ENCODE measurements at regions not wholly inside any gene's neighbourhood (a gene's known extent, or its start where the extent isn't known, plus 50 kb on each side); places are given as distances from the start of the nearest gene placed in this dataset.
"Not testable (repeated sequence)": the region's sequence is repeated elsewhere in the genome, so short reads cannot be mapped to it uniquely, and the experiment has no call there.

DNA sequence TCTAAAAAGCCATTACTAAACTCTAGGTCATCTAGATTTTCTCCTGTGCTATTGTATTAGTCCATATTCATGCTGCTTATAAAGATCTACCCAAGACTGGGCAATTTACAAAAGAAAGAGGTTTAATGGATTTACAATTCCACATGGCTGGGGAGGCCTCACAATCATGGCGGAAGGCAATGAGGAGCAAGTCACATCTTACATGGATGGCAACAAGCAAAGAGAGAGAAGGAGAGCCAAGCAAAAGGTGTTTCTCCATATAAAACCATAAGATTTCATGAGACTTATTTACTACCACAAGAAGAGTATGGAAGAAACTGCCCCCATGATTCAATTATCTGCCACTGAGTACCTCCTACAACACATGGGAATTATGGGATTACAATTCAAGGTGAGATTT is 69.6 kb upstream of the CCDC6 start:
- H3K4me3 ChIP-seq, result not testable (repeated sequence)

DNA sequence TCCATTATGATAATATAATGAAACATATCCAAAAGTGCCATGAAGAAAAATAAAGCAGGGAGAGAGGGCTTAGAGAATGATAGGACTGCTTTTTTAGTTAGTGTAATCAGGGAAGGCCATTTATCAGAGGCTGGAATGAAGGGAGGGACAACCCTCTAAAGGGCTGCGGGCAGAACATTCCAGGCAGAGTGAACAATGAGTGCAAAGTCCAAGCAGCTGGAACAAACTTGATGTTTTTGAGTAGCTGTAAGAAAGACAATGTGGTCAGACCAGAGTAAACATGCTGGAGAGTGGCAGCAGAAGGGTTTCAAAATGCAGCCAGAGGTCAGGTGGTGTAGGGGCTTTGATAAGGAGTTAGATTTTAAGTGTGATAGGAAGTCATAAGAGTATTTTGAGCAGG is 65.6 kb upstream of the CCDC6 start:
- H3K36me3 ChIP-seq (ENCODE audit: insufficient read depth in 1 of 2, low read depth in 1 of 2), result no peaks in the 10 kb centered on the region
- intact Hi-C loops (cut with DNase I), result no loop called here
- H3K4me1 ChIP-seq, result no peaks in the 10 kb centered on the region
- peaks cover 6% of the 10 kb centered on the region for H3K9me3 ChIP-seq
- H3K4me3 ChIP-seq, result no peak overlapping the region
- no peak for ATAC-seq
- H3K27ac ChIP-seq, result no peak overlapping the region
- TF ChIP-seq, protein P1, sequence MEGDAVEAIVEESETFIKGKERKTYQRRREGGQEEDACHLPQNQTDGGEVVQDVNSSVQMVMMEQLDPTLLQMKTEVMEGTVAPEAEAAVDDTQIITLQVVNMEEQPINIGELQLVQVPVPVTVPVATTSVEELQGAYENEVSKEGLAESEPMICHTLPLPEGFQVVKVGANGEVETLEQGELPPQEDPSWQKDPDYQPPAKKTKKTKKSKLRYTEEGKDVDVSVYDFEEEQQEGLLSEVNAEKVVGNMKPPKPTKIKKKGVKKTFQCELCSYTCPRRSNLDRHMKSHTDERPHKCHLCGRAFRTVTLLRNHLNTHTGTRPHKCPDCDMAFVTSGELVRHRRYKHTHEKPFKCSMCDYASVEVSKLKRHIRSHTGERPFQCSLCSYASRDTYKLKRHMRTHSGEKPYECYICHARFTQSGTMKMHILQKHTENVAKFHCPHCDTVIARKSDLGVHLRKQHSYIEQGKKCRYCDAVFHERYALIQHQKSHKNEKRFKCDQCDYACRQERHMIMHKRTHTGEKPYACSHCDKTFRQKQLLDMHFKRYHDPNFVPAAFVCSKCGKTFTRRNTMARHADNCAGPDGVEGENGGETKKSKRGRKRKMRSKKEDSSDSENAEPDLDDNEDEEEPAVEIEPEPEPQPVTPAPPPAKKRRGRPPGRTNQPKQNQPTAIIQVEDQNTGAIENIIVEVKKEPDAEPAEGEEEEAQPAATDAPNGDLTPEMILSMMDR (IDR thresholded peaks at IDR 0.05), result no peak
- DNase-seq, result no peak
- WGBS, 3 donors, result 21 to 30% (median 22%) methylated on average over 1 of the region's 1 CpG
- no peaks in the 10 kb centered on the region for H3K27me3 ChIP-seq (ENCODE audit: insufficient read depth in 3 of 3, low read length in 2 of 3)

More for the DNA sequence above, 69.6 kb upstream of the CCDC6 start:
- DNase-seq; H3K27ac ChIP-seq; H3K36me3 ChIP-seq (ENCODE audit: insufficient read depth in 1 of 2, low read depth in 1 of 2); H3K4me1 ChIP-seq; intact Hi-C loops (cut with DNase I); ATAC-seq; H3K27me3 ChIP-seq (ENCODE audit: insufficient read depth in 3 of 3, low read length in 2 of 3): not testable (repeated sequence)
- H3K9me3 ChIP-seq, result peaks cover 22% of the 10 kb centered on the region
- WGBS, 3 donors, result 96 to 97% (median 96%) methylated on average over 1 of the region's 1 CpG

- 60 to 68% (median 66%) methylated on average over 5 of the region's 5 CpGs for WGBS, 3 donors
- Histone ChIP-seq H3K27me3 (ENCODE audit: insufficient read depth in 3 of 3, low read length in 2 of 3) (no peaks in the 10 kb centered on the region), H3K4me3 (no peak overlapping the region), H3K27ac (no peak overlapping the region), H3K9me3 (no peaks in the 10 kb centered on the region), H3K4me1 (no peaks in the 10 kb centered on the region), H3K36me3 (ENCODE audit: insufficient read depth in 1 of 2, low read depth in 1 of 2) (no peaks in the 10 kb centered on the region)
- intact Hi-C loops (cut with DNase I), result no loop called here
- TF ChIP-seq, protein P1 (IDR thresholded peaks at IDR 0.05), result no peak
- ATAC-seq (no peak), DNase-seq (no peak)
Measured at GRCh38 chr10:59970396-59971368, 64.3 kb upstream of the CCDC6 start.

- Histone ChIP-seq H3K27ac (no peak overlapping the region), H3K36me3 (ENCODE audit: insufficient read depth in 1 of 2, low read depth in 1 of 2) (no peaks in the 10 kb centered on the region), H3K9me3 (no peaks in the 10 kb centered on the region), H3K4me1 (no peaks in the 10 kb centered on the region), H3K27me3 (ENCODE audit: insufficient read depth in 3 of 3, low read length in 2 of 3) (peaks cover 0 to 2% (median 0%) of the 10 kb centered on the region in 3 donors), H3K4me3 (no peak overlapping the region)
- TF ChIP-seq, protein P1 (IDR thresholded peaks at IDR 0.05), result no peak
- 85 to 94% (median 90%) methylated on average over 2 of the region's 2 CpGs for WGBS, 3 donors
- no peak for ATAC-seq
- intact Hi-C loops (cut with DNase I), result no loop called here
- no peak for DNase-seq
Measured at GRCh38 chr10:59968705-59969104, 62.3 kb upstream of the CCDC6 start.

GRCh38 chr10:59967079-59967478 is 60.7 kb upstream of the CCDC6 start:
- WGBS, 3 donors, result 66 to 79% (median 68%) methylated on average over 2 of the region's 2 CpGs
- Histone ChIP-seq H3K4me1 (no peaks in the 10 kb centered on the region), H3K27ac (no peak overlapping the region), H3K36me3 (ENCODE audit: insufficient read depth in 1 of 2, low read depth in 1 of 2) (no peaks in the 10 kb centered on the region), H3K27me3 (ENCODE audit: insufficient read depth in 3 of 3, low read length in 2 of 3) (peaks cover 0 to 4% (median 0%) of the 10 kb centered on the region in 3 donors), H3K9me3 (no peaks in the 10 kb centered on the region), H3K4me3 (no peak overlapping the region)
- TF ChIP-seq, protein P1 (IDR thresholded peaks at IDR 0.05), result no peak
- DNase-seq (no peak), ATAC-seq (no peak)
- intact Hi-C loops (cut with DNase I), result no loop called here

Measured in psoas muscle (tissue), 7 donors.